ENCODE measurements at regions not wholly inside any gene's neighbourhood (a gene's known extent, or its start where the extent isn't known, plus 50 kb on each side); places are given as distances from the start of the nearest gene placed in this dataset.

- no peak for TF ChIP-seq CTCF (IDR thresholded peaks at IDR 0.05)
- no peak for TF ChIP-seq ZFX (IDR thresholded peaks at IDR 0.05; ENCODE audit: borderline replicate concordance)
Observed at GRCh38 chr10:84683980-84684740, 355.8 kb downstream of the CCSER2 start.

Measured in 22Rv1 (cell line).